Stimulated activated memory B cell treated with anti-CD40 and anti-IgM and Interleukin-4, amounts not matched to agents 10 μg/mL and 1 μg/mL and 100 μg/mL, for 72 hours (primary cell): ENCODE measurements at regions not wholly inside any gene's neighbourhood (a gene's known extent, or its start where the extent isn't known, plus 50 kb on each side); places are given as distances from the start of the nearest gene placed in this dataset.

ENCODE experiments used
- ATAC-seq: fragments of 150-1000 bp; cut with Tn5 transposase; 2 replicates; pipeline ENCODE4 v1.10.0; 2021
- H3K27ac Mint-ChIP-seq: one replicate; pipeline ENCODE4 v1.8.0; 2022; ENCODE audit warnings: mild to moderate bottlenecking, mixed read lengths
- H3K27me3 Mint-ChIP-seq: one replicate; pipeline ENCODE4 v1.8.0; 2022; ENCODE audit warnings: mixed read lengths
- H3K36me3 Mint-ChIP-seq: one replicate; pipeline ENCODE4 v1.8.0; 2022; ENCODE audit warnings: mixed read lengths
- H3K4me1 Mint-ChIP-seq: one replicate; pipeline ENCODE4 v1.8.0; 2022; ENCODE audit warnings: mixed read lengths
- H3K4me3 Mint-ChIP-seq: one replicate; pipeline ENCODE4 v1.8.0; 2022; ENCODE audit warnings: mild to moderate bottlenecking, moderate library complexity, mixed read lengths
- H3K9me3 Mint-ChIP-seq: one replicate; pipeline ENCODE4 v1.8.0; 2022; ENCODE audit warnings: mixed read lengths

DNA sequence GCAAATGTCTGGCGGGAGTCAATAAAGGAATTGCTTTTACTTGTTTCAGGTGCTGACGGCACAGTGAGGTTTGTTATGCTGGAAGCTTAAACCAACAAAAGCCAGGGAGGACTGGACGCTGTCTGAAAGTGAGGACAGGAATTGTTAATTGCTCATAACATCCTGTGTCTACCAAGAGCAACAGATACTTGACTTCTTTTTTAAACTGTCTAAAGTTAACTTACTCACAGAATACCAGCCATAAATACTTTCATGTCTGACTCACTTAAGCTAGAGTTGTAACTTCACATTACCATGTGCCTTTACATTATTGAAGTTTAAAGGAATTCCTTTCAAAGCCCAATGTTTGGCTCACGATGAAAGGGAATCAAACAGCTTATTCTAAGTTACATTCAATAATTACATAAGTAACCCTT, 252.7 kb upstream of the SHH start:
- Mint-ChIP-seq H3K4me1 (no peaks in the 10 kb centered on the region), H3K27me3 (peaks cover 15% of the 10 kb centered on the region), H3K4me3 (no peak overlapping the region)

DNA sequence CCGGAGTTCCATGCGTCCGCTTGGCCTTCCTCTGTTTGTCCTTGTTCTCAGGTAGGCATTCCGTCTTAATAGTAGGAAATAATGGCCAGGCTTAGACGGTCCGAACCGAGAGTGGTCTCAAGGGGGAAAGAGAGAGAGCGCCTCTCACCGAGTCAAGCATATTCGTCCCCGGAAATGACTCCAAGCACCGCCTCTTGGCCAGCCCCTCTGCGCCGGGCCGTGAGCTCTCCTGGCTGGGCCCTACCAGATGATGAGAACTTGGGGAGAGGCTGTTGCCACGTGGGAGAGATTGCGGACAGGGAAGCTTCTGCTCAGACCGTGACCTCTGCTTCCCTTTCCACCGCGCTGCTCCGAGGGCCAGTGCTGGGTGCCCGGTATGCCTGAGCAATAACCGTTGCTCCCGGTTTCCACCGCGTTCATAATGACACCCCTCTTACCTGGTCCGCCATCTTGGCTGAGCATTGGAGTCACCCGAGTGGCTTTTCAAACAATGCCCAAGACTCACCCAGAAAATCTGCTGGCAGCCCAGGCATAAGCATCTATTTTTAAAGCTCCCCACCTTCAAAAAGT, 251.1 kb upstream of the SHH start:
- peaks cover 12% of the 10 kb centered on the region for H3K9me3 Mint-ChIP-seq
- no peak overlapping the region for H3K4me3 Mint-ChIP-seq
- H3K27ac Mint-ChIP-seq, result no peak overlapping the region
- H3K27me3 Mint-ChIP-seq, result peaks cover 15% of the 10 kb centered on the region
- no peaks in the 10 kb centered on the region for H3K4me1 Mint-ChIP-seq
- H3K36me3 Mint-ChIP-seq, result no peaks in the 10 kb centered on the region
- ATAC-seq, result no peak

More for the DNA sequence above, 252.7 kb upstream of the SHH start:
- ATAC-seq, result no peak
- Mint-ChIP-seq H3K9me3 (peaks cover 12% of the 10 kb centered on the region), H3K36me3 (no peaks in the 10 kb centered on the region), H3K27ac (no peak overlapping the region)

DNA sequence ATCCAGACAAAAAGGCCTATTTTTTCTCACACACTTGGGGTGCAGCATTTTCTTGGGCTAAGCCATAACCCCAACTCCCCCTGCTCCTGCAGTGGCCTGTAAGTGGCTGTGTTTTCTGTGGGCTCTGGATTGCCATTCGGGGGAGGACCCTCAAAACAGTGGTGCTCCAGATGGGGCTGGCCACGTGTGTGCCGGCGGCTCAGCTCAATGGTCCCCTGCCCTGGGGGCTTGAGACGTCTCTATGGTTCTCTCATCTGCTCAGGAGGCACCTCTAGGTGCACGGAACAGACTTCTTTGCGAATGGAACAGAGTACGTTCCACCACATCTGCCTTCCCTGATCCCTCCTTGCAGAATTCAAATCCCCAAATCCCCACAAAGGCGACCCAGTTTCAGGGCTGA, 250.0 kb upstream of the SHH start:
- H3K4me1 Mint-ChIP-seq, result no peaks in the 10 kb centered on the region

DNA sequence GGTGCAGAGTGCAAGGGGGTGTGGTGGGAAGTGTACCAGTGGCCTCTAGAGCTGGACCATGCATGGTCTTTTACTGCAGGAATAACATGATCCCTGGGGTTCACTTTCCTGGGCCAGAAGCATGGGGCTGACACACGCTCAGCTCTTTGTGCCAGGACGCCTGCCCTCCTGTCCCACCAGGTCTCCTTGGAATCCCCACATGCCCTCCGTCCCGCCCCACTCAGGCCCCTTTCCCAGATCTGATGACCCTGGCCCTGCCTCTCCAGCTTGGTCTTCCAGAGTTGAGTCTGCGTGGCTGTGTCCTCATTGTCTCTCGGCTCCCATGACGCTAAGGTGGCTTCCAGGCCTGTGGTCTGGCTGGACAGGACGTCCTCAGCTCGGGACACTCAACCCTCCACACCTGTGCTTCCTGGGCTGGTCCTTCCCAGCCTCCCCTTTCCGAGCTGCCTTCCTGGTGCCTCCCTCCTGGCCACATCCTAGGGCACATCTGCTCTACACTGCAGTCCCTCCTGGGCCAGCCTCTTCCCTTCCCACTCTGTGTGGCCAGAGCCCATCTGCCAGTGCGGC, 249.5 kb upstream of the SHH start:
- Mint-ChIP-seq H3K4me3 (no peak overlapping the region), H3K9me3 (peaks cover 11% of the 10 kb centered on the region), H3K36me3 (no peaks in the 10 kb centered on the region), H3K4me1 (no peaks in the 10 kb centered on the region), H3K27ac (no peak overlapping the region), H3K27me3 (peaks cover 11% of the 10 kb centered on the region)
- ATAC-seq, result no peak

More for the DNA sequence above, 250.0 kb upstream of the SHH start:
- ATAC-seq, result no peak
- Mint-ChIP-seq H3K9me3 (peaks cover 12% of the 10 kb centered on the region), H3K4me3 (no peak overlapping the region), H3K36me3 (no peaks in the 10 kb centered on the region), H3K27ac (no peak overlapping the region), H3K27me3 (peaks cover 15% of the 10 kb centered on the region)

DNA sequence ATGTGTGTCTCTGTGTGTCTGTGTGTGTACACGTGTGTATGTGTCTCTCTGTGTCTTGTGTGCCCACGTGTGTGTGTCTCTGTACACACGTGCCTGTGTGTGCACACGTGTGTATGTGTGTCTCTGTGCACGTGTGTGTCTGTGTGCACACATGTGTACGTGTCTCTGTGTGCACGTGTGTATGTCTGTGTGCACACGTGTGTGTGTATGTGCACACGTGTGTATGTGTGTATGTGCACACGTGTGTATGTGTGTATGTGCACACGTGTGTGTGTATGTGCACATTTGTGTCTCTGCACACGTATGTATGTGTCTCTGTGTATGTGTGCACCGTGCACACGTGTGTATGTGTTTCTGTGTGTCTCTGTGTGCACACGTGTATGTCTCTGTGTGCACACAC, 248.7 kb upstream of the SHH start:
- Mint-ChIP-seq H3K4me1 (no peaks in the 10 kb centered on the region), H3K36me3 (no peaks in the 10 kb centered on the region), H3K27ac (no peak overlapping the region), H3K4me3 (no peak overlapping the region), H3K9me3 (peaks cover 7% of the 10 kb centered on the region), H3K27me3 (peaks cover 2% of the 10 kb centered on the region)
- ATAC-seq, result no peak

DNA sequence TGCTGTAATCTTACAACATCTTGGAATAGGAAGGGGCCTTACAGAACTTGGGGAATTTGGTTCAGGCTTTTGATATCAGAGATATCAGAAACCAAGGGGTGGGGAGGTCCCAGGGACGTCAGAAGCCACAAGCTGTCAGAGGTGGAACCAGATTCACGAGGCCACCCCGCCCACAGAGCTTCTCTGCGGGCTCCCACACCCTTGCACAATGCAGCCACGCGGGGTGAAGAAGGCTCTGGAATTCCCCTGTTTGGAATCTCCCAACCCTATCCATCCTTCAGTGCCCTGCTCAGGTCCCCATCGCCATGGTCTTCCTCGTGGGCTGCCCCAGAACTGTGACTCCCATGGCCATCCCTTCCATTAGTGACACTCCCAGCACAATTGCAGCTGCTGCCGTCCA, 247.1 kb upstream of the SHH start:
- no peak overlapping the region for H3K4me3 Mint-ChIP-seq
- ATAC-seq, result no peak
- H3K27me3 Mint-ChIP-seq, result no peaks in the 10 kb centered on the region
- peaks cover 7% of the 10 kb centered on the region for H3K9me3 Mint-ChIP-seq
- no peaks in the 10 kb centered on the region for H3K4me1 Mint-ChIP-seq
- H3K36me3 Mint-ChIP-seq, result no peaks in the 10 kb centered on the region
- H3K27ac Mint-ChIP-seq, result no peak overlapping the region

DNA sequence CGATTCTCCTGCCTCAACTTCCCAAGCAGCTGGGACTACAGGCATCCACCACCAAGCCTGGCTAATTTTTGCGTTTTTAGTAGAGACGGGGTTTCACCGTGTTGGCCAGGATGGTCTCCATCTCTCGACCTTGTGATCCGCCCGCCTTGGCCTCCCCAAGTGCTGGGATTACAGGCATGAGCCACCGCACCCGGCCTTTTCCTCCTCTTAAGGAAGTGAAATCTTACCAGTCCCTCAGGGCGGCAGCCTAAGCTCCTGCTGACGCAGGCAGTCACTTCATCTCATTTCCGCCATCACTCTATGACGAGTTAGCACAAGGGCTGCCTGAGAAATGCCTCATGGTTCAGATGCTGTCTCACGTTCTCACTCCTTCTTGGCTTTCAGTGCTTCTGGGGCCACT, 246.0 kb upstream of the SHH start:
- no peaks in the 10 kb centered on the region for H3K36me3 Mint-ChIP-seq
- no peak for ATAC-seq
- peaks cover 7% of the 10 kb centered on the region for H3K9me3 Mint-ChIP-seq
- no peaks in the 10 kb centered on the region for H3K27me3 Mint-ChIP-seq
- no peaks in the 10 kb centered on the region for H3K4me1 Mint-ChIP-seq
- no peak overlapping the region for H3K4me3 Mint-ChIP-seq
- no peak overlapping the region for H3K27ac Mint-ChIP-seq

DNA sequence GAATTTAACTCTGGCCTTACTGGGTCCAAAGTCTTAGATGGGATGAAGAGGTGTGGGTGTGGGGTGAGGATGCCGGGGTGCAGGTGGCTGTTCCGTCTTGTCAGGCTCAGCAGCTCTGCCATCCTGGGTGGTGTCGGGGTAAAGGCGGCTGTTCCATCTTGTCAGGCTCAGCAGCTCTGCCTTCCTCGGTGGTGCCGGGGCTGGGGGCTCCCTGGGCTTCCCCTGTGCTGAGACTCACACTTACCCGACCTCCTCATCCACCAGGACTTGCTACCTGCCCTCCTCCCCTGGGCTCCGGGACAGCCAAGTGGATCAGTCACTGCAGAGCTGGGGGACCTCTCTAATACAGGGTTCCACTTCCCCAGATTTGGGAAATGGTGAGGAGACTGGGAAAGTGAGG, 244.3 kb upstream of the SHH start:
- H3K27me3 Mint-ChIP-seq, result no peaks in the 10 kb centered on the region
- H3K36me3 Mint-ChIP-seq, result no peaks in the 10 kb centered on the region
- H3K4me3 Mint-ChIP-seq, result no peak overlapping the region
- H3K4me1 Mint-ChIP-seq, result no peaks in the 10 kb centered on the region
- no peak overlapping the region for H3K27ac Mint-ChIP-seq
- H3K9me3 Mint-ChIP-seq, result peaks cover 13% of the 10 kb centered on the region
- ATAC-seq, result peak; percentile 31

DNA sequence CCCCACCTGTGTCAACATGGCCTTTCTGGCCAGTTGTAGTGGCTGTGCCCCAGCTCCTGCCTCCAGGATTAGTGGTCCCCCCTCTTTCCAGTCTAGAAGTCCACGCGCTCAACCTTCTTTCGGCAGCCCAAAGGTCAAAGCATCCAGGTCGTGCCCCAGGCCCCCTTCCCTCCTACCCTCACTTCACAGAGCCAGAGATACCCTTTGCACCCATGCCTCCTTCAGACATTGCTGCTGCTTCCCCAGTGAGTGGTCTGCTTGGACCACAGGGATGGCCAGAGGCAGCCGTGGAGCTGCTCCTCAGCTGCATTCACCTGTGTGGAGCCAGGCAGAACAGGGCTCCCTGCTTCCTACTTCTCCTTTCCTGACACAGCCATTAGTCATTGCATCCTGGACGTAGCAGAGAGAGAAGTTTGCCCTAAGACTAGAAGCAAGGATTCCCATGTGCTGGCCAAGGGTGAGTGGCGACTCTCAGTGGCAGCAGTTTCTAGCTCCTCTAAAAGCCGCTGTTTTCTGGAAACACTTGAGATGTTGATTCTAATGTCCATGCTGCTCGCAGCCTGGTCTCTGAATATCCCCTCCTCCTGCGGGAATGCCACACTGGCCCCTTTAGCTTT, 243.1 kb upstream of the SHH start:
- ATAC-seq, result no peak
- Mint-ChIP-seq H3K36me3 (no peaks in the 10 kb centered on the region), H3K4me3 (no peak overlapping the region), H3K27ac (no peak overlapping the region), H3K4me1 (no peaks in the 10 kb centered on the region), H3K9me3 (peaks cover 6% of the 10 kb centered on the region), H3K27me3 (no peaks in the 10 kb centered on the region)

DNA sequence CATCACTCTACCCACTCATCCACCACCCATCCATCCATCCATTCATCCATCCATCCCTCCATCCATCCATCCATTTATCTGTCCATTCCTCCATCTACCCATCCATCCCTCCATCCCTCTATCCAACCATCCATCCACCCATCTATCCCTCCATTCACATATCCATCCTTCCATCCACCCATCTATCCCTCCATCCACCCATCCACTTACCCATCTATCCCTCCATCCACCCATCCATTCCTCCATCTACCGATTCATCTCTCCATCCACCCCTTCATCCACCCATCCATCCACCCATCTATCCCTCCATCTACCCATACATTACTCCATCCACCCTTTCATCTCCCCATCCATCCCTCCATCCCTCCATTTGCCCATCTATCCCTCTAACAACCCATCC, 239.6 kb upstream of the SHH start:
- Mint-ChIP-seq H3K4me3 (no peak overlapping the region), H3K4me1 (no peaks in the 10 kb centered on the region), H3K36me3 (no peaks in the 10 kb centered on the region), H3K9me3 (peaks cover 12% of the 10 kb centered on the region), H3K27me3 (no peaks in the 10 kb centered on the region), H3K27ac (no peak overlapping the region)
- no peak for ATAC-seq

DNA sequence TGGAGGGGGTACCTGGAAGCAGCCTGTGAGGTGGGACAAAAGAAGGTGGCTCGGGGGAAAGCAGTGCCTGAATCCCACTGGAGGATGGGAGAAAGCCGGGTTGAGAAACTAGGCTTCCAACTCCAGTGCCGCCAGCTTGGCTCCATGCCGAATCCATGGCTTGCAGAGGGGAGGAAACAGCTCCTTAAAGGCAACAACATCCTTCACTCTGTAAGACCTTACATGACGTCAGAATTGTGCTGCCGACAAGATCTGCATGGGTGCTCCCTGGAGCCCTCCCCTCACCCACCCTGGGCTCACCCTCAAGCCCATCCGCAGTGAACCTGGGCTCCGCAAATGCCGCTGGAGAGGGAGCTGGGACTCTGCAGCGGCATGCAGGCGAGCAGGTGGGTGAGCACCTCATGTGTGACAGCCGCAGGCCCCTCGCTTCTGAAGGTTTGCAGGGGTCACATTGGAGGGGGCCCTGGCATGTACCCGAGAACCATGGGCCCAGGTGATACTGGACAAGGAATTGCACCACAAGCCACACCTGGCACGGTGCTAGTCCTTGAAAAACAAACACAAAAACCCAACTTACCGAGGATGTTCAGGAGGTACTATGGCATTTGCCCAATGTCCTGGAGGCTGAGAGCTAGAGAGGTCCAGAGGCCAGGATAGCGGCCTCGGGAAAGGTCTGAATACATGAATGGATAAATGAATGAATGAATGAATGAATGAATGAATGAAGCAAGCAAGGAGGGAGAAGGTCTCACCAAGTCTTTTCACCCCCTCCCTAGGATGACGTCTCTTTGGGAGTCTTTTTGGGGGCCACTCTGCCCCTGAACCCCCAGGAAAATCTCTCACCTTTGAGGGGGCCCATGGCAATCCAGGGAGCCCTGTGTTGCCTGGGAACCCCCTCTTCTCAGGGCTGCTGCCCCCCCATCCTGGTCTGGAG, 238.6 kb upstream of the SHH start:
- Mint-ChIP-seq H3K36me3 (no peaks in the 10 kb centered on the region), H3K9me3 (peaks cover 12% of the 10 kb centered on the region), H3K4me3 (no peak overlapping the region), H3K27ac (no peak overlapping the region), H3K27me3 (no peaks in the 10 kb centered on the region), H3K4me1 (no peaks in the 10 kb centered on the region)
- ATAC-seq, result no peak

DNA sequence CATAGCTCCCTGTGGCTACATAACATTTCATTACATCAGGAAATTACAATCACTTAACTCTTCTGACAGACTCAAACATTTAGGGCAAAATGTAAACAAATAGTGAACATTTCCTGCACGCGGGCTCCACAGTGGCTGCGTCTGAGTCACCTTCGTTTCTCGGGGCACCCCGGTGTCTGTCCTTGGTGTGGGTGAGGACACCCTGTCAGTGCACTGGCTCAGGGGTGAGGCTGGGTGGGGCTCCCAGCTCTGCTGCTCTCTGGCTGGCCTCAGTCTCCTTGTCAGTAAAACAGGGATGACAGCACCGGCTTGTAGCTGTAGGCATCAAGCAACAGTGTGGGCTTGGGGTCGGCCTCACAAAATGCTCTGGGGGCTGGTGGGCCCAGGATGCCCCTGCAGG, 237.1 kb upstream of the SHH start:
- Mint-ChIP-seq H3K4me3 (no peak overlapping the region), H3K27me3 (no peaks in the 10 kb centered on the region), H3K4me1 (no peaks in the 10 kb centered on the region), H3K36me3 (no peaks in the 10 kb centered on the region), H3K27ac (no peak overlapping the region), H3K9me3 (peaks cover 12% of the 10 kb centered on the region)
- ATAC-seq, result no peak

DNA sequence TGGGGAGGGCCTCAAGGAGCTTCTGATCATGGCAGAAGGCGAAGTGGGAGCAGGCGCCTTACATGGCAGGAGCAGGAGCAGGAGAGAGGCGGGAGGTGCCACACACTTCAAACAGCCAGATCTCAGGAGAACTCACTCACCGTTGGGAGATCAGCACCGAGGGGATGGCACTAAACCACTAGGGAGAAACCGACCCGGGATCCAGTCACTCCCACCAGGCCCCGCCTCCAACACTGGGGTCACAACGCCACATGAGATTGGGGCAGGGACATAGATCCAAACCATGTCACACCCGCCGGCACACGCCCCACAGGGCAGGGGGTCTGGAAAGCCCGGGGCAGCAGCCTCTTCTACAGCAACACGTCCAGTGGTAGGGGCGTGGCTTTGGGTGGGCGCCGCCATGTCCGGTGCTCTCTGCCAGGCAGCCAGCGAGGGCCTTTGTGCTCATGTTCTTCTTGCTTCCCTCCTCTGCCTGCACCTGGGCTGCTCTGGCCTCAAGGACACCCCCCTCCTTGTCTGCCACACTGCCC, 233.8 kb upstream of the SHH start:
- H3K27me3 Mint-ChIP-seq, result no peaks in the 10 kb centered on the region
- H3K36me3 Mint-ChIP-seq, result no peaks in the 10 kb centered on the region
- H3K9me3 Mint-ChIP-seq, result peaks cover 5% of the 10 kb centered on the region
- H3K27ac Mint-ChIP-seq, result no peak overlapping the region
- ATAC-seq, result no peak
- no peak overlapping the region for H3K4me3 Mint-ChIP-seq
- H3K4me1 Mint-ChIP-seq, result no peaks in the 10 kb centered on the region

DNA sequence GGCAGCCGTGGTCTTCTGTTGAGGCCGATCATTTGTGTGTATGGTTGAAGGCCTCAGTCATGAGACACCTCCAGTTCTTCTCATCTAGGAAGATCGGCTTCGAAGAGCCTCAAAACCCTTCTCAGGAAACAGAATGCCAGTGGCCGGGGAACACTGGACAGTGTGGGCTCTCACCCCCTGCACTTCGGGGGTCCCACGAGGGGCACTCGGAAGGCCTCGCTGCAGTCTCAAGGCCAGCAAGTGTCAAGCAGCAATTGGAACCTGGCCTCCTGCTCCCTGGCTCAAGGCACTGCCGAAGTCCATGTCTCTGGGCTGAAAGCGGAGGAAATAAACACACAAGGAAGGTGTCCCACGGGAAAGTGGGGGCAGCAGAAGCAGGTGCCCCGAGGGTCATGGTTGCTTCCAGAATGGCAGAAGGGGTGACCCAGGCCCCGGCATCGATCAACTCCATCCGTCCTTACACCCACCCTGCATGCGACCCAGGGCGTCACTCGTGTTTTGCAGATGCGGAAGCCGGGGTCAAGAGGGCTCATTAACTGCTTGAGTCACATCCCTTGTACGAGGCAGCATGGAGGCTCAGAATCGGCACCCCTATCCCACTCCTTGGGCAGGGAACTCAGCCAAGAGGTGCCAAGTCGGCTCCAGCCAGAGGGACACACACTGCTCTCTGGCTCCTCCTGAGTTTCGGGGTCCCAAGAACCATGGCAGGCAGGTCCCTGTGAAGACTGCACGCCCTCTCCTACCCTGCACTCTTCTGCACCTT, 231.3 kb upstream of the SHH start:
- no peak overlapping the region for H3K27ac Mint-ChIP-seq
- H3K4me3 Mint-ChIP-seq, result no peak overlapping the region
- H3K4me1 Mint-ChIP-seq, result no peaks in the 10 kb centered on the region
- H3K27me3 Mint-ChIP-seq, result peaks cover 9% of the 10 kb centered on the region
- no peak for ATAC-seq
- peaks cover 5% of the 10 kb centered on the region for H3K9me3 Mint-ChIP-seq
- no peaks in the 10 kb centered on the region for H3K36me3 Mint-ChIP-seq

DNA sequence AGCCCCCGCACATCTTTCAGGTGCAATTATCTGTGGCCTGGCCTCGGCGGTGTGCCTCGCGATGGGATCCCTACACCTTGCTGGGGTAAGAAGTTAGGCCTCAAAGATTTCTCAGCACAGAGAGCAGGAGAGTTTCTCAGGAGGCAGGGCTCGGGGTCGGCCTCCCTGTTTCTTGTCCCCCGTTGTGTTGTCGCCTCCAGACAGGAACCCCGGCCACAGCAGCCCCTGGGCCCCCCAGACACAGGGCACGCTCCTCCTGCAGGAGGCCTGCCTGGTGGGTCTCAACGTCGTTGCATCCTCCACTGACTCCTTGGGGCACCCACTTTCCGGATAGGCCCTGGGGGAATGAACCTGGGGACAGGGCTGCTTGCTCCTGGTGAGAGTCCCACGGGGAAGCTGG, 229.1 kb upstream of the SHH start:
- Mint-ChIP-seq H3K27me3 (peaks cover 9% of the 10 kb centered on the region), H3K9me3 (no peaks in the 10 kb centered on the region)
- no peak for ATAC-seq

More for the DNA sequence above, 229.1 kb upstream of the SHH start:
- Mint-ChIP-seq H3K4me1 (no peaks in the 10 kb centered on the region), H3K4me3 (no peak overlapping the region), H3K27ac (no peak overlapping the region), H3K36me3 (no peaks in the 10 kb centered on the region)
